ENCODE measurements at regions not wholly inside any gene's neighbourhood (a gene's known extent, or its start where the extent isn't known, plus 50 kb on each side); places are given as distances from the start of the nearest gene placed in this dataset.

DNA sequence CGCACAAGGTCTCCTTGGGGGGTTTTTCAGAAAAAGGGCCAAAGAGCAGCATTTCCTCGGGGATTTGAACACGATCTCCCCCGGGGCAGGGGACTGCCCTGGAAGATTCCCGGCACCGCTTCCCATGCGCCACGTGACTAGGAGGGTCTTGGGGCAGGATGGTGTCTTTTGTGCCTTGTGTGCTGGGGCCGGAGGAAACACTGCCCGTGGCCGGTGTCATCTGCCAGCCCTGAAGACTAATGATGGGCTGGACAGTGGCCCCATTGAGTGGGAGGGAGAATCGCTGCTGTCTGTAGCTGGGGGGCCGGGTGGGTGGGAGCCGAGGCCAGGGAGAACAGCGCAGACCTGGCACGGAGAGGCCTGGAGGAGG lies 315.1 kb downstream of the SEC14L1 start:
- TF ChIP-seq, protein P1, sequence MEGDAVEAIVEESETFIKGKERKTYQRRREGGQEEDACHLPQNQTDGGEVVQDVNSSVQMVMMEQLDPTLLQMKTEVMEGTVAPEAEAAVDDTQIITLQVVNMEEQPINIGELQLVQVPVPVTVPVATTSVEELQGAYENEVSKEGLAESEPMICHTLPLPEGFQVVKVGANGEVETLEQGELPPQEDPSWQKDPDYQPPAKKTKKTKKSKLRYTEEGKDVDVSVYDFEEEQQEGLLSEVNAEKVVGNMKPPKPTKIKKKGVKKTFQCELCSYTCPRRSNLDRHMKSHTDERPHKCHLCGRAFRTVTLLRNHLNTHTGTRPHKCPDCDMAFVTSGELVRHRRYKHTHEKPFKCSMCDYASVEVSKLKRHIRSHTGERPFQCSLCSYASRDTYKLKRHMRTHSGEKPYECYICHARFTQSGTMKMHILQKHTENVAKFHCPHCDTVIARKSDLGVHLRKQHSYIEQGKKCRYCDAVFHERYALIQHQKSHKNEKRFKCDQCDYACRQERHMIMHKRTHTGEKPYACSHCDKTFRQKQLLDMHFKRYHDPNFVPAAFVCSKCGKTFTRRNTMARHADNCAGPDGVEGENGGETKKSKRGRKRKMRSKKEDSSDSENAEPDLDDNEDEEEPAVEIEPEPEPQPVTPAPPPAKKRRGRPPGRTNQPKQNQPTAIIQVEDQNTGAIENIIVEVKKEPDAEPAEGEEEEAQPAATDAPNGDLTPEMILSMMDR (IDR thresholded peaks at IDR 0.05; ENCODE audit: control extremely low read depth in 1 of 3, insufficient read depth in 1 of 3, low read depth in 1 of 3, low read length in 3 of 3): no peak
- no peak for TF ChIP-seq SIX5 (IDR thresholded peaks at IDR 0.05; ENCODE audit: low read depth, low read length)
- no peak for TF ChIP-seq JUN (IDR thresholded peaks at IDR 0.05; ENCODE audit: low read depth, low read length)
- TF ChIP-seq POLR2AphosphoS5 (IDR thresholded peaks at IDR 0.05; ENCODE audit: low read depth, low read length): no peak
- no peak for TF ChIP-seq HDAC6 (IDR thresholded peaks at IDR 0.05; ENCODE audit: low read depth, low read length)
